ENCODE measurements at regions not wholly inside any gene's neighbourhood (a gene's known extent, or its start where the extent isn't known, plus 50 kb on each side); places are given as distances from the start of the nearest gene placed in this dataset.

DNA sequence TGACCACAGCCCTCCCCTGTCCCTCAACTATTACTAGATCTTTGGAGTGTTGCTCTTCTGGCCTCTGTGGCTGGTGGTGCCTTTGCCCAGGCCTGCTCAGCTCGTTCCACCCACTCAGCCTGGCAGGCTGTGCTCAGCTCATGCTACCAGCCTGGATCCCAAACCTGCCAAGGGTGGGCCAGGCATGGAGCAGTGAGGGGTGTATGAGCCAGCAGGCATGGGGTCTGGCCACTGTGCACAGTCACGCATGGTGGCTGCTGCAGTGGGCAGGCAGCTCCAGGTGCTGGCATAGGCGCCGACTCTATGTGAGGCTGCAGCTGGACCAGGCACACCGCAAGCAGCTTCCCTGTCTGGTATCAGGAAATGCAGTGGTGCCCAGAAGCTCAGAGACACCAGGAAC is 449.9 kb downstream of the MATN1 start:
- TF ChIP-seq POLR2A (IDR thresholded peaks at IDR 0.05; ENCODE audit: borderline replicate concordance, extremely low read depth, insufficient read depth, insufficient read length) = no peak
- no peak for TF ChIP-seq ZNF274 (IDR thresholded peaks at IDR 0.05; ENCODE audit: low read depth, low read length)
- no peak for TF ChIP-seq YY1 (IDR thresholded peaks at IDR 0.05; ENCODE audit: extremely low read depth, insufficient replicate concordance, low read depth, low read length)
- TF ChIP-seq, protein P1, sequence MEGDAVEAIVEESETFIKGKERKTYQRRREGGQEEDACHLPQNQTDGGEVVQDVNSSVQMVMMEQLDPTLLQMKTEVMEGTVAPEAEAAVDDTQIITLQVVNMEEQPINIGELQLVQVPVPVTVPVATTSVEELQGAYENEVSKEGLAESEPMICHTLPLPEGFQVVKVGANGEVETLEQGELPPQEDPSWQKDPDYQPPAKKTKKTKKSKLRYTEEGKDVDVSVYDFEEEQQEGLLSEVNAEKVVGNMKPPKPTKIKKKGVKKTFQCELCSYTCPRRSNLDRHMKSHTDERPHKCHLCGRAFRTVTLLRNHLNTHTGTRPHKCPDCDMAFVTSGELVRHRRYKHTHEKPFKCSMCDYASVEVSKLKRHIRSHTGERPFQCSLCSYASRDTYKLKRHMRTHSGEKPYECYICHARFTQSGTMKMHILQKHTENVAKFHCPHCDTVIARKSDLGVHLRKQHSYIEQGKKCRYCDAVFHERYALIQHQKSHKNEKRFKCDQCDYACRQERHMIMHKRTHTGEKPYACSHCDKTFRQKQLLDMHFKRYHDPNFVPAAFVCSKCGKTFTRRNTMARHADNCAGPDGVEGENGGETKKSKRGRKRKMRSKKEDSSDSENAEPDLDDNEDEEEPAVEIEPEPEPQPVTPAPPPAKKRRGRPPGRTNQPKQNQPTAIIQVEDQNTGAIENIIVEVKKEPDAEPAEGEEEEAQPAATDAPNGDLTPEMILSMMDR (IDR thresholded peaks at IDR 0.05 in 2 of 3, conservative IDR thresholded peaks at IDR 0.05 in 1 of 3; ENCODE audit: borderline replicate concordance in 1 of 3, insufficient read depth in 1 of 3, low read depth in 2 of 3, low read length in 2 of 3) = no peak
- no peak for TF ChIP-seq POLR2AphosphoS5 (IDR thresholded peaks at IDR 0.05; ENCODE audit: low read depth, low read length)
- TF ChIP-seq, protein P2, sequence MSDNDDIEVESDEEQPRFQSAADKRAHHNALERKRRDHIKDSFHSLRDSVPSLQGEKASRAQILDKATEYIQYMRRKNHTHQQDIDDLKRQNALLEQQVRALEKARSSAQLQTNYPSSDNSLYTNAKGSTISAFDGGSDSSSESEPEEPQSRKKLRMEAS (IDR thresholded peaks at IDR 0.05) = no peak
- TF ChIP-seq, protein P3, sequence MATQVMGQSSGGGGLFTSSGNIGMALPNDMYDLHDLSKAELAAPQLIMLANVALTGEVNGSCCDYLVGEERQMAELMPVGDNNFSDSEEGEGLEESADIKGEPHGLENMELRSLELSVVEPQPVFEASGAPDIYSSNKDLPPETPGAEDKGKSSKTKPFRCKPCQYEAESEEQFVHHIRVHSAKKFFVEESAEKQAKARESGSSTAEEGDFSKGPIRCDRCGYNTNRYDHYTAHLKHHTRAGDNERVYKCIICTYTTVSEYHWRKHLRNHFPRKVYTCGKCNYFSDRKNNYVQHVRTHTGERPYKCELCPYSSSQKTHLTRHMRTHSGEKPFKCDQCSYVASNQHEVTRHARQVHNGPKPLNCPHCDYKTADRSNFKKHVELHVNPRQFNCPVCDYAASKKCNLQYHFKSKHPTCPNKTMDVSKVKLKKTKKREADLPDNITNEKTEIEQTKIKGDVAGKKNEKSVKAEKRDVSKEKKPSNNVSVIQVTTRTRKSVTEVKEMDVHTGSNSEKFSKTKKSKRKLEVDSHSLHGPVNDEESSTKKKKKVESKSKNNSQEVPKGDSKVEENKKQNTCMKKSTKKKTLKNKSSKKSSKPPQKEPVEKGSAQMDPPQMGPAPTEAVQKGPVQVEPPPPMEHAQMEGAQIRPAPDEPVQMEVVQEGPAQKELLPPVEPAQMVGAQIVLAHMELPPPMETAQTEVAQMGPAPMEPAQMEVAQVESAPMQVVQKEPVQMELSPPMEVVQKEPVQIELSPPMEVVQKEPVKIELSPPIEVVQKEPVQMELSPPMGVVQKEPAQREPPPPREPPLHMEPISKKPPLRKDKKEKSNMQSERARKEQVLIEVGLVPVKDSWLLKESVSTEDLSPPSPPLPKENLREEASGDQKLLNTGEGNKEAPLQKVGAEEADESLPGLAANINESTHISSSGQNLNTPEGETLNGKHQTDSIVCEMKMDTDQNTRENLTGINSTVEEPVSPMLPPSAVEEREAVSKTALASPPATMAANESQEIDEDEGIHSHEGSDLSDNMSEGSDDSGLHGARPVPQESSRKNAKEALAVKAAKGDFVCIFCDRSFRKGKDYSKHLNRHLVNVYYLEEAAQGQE (IDR thresholded peaks at IDR 0.05; ENCODE audit: low read depth) = no peak
- no peak for TF ChIP-seq EZH2 (IDR thresholded peaks at IDR 0.05)
- no peak for TF ChIP-seq TCF7L2 (IDR thresholded peaks at IDR 0.05; ENCODE audit: borderline replicate concordance, extremely low read depth, insufficient read depth, insufficient read length)
- no peak for TF ChIP-seq CEBPB (IDR thresholded peaks at IDR 0.05; ENCODE audit: low read depth)
- no peak for TF ChIP-seq SP1 (IDR thresholded peaks at IDR 0.05; ENCODE audit: low read depth)

All from HCT116 (cell line).